Coronary artery (tissue), 2 donors: ENCODE measurements at regions not wholly inside any gene's neighbourhood (a gene's known extent, or its start where the extent isn't known, plus 50 kb on each side); places are given as distances from the start of the nearest gene placed in this dataset.
"Not testable (repeated sequence)": the region's sequence is repeated elsewhere in the genome, so short reads cannot be mapped to it uniquely, and the experiment has no call there.

Source experiments
- DNase-seq: peaks from one replicate; pipeline ENCODE4 v3.0.0-alpha.2; 2017; ENCODE audit warnings: low spot score
- H3K27ac ChIP-seq, 2 donors: fragments of 200-600 bp; sonication (generic); one replicate each; pipeline ENCODE4 v1.5.1; 2016 to 2019
- H3K4me3 ChIP-seq: fragments of 200-600 bp; sonication (generic); 2 replicates; pipeline ENCODE4 v1.5.1; 2016; ENCODE audit warnings: mild to moderate bottlenecking, moderate library complexity
- TF ChIP-seq, protein P1 (sequence below): fragments of 200-600 bp; sonication (generic); IDR thresholded peaks from one replicate; pipeline ENCODE4 v1.5.1; 2019; ENCODE audit warnings: antibody characterized with exemption

DNA sequence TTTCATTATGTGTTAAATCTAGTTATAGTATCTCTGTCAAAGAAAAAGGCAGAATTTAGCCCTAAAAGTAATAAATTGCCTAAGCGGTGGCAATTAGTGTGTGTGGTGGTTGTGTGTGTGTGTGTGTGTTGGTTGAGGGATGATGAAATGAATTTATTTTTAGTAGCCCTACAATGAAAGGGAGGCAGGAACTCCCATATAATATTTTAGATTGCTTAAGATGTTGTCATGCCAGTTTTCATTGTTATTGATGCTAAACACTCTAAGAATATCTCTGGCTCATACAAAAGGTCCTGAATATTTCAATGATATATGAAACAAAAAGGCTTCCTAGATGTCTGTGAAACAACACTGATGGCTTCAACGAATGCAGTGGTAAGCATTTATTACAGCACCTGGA is 140.6 kb upstream of the TBC1D5 start:
- H3K4me3 ChIP-seq, result no peak overlapping the region
- DNase-seq, result no peak
- no peak overlapping the region for H3K27ac ChIP-seq
- TF ChIP-seq, protein P1, sequence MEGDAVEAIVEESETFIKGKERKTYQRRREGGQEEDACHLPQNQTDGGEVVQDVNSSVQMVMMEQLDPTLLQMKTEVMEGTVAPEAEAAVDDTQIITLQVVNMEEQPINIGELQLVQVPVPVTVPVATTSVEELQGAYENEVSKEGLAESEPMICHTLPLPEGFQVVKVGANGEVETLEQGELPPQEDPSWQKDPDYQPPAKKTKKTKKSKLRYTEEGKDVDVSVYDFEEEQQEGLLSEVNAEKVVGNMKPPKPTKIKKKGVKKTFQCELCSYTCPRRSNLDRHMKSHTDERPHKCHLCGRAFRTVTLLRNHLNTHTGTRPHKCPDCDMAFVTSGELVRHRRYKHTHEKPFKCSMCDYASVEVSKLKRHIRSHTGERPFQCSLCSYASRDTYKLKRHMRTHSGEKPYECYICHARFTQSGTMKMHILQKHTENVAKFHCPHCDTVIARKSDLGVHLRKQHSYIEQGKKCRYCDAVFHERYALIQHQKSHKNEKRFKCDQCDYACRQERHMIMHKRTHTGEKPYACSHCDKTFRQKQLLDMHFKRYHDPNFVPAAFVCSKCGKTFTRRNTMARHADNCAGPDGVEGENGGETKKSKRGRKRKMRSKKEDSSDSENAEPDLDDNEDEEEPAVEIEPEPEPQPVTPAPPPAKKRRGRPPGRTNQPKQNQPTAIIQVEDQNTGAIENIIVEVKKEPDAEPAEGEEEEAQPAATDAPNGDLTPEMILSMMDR, result no peak

DNA sequence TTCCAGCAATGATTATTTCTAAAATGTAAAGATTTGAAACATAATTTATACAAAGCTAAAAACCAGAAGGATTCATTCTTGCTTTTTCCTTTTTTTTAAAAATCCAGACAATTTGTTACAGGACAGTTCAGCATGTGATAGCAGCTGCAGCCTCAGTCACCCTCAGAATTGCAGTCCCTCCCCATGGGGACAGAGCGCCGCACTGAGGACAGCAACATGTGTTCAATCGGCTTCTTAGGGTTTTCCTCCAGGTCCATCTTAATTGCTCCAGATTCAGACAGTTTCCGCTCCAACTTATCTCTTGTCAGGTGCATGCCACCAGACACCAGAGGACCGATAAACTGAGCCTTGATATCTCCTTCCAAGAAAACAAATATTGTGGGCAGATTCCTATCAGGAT is 134.9 kb upstream of the TBC1D5 start:
- TF ChIP-seq, protein P1, result no peak
- DNase-seq, result no peak
- no peak overlapping the region for H3K4me3 ChIP-seq
- H3K27ac ChIP-seq, result no peak overlapping the region

DNA sequence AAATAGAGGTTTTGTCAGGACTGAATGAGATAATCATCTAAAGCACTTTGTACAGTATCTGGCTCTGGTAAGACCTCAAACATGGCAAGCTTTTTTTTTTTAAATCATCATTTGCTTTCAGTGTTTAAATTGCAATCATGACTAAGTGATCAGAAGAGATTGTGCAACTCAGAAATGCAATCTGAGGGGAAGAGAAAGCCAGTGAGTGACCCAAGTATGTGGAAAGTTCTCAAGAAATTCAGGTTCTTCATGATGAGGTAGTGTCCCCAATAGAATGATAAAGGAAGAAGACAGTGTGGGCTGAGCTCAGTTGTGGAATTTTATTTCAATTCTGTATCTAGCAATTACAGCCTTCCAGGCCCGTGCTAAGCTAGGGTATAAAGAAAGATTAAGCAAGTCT is 132.2 kb upstream of the TBC1D5 start:
- no peak overlapping the region for H3K27ac ChIP-seq
- no peak for DNase-seq
- TF ChIP-seq, protein P1, result no peak
- H3K4me3 ChIP-seq, result no peak overlapping the region

DNA sequence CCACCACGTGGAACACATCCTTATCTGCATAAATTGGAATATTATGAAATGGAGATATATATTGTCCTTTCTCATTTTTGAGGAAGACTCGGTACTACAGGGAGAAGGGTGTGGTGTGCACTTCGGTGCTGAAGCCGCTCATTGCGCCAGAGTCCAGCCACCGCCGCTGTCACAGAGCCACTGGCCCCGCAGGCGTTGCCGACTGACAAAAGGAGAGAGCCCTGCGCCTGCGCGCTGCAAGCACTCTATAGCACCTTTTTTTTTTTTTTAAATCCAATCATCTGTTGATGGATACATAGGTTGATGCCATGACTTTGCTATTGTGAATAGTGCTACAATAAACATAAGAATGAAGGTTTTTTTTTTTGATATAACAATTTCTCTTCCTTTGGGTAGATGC is 130.0 kb upstream of the TBC1D5 start:
- TF ChIP-seq, protein P1, result no peak
- no peak overlapping the region for H3K27ac ChIP-seq
- no peak for DNase-seq
- no peak overlapping the region for H3K4me3 ChIP-seq

DNA sequence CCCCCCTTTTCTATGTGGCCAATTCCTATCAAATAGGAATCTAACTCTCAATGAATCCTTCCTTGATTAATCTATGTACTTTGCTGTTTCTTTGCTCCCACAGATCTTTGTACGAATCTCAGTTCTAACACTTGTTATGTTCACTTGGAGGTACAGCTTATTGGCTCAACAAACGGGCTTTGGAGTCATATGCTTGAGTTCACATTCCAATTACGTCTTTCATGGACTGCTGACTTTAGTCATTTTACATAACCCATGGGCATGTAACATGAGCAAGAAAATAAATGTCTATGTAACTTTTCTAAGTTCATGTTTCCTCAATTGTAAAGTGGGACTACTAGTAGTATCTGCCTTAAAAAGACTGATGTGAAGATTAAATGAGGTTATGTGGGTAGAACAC is 123.2 kb upstream of the TBC1D5 start:
- TF ChIP-seq, protein P1, result no peak
- no peak for DNase-seq
- no peak overlapping the region for H3K27ac ChIP-seq
- no peak overlapping the region for H3K4me3 ChIP-seq

DNA sequence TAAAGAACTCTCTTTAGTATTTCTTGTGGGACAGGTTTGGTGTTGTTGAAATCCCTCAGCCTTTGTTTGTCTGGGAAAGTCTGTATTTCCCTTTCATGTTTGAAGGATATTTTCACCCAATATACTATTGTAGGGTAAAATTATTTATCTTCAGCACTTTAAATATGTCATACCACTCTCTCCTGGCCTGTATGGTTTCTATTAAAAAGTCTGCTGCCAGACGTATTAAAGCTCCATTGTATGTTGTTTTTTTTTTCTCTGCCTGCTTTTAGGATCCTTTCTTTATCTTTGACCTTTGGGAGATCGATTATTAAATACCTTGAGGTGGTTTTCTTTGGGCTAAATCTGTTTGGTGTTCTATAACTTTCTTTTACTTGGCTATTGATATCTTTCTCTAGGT is 119.0 kb upstream of the TBC1D5 start:
- Histone ChIP-seq H3K27ac (no peak overlapping the region), H3K4me3 (no peak overlapping the region)
- TF ChIP-seq, protein P1, result no peak
- no peak for DNase-seq

DNA sequence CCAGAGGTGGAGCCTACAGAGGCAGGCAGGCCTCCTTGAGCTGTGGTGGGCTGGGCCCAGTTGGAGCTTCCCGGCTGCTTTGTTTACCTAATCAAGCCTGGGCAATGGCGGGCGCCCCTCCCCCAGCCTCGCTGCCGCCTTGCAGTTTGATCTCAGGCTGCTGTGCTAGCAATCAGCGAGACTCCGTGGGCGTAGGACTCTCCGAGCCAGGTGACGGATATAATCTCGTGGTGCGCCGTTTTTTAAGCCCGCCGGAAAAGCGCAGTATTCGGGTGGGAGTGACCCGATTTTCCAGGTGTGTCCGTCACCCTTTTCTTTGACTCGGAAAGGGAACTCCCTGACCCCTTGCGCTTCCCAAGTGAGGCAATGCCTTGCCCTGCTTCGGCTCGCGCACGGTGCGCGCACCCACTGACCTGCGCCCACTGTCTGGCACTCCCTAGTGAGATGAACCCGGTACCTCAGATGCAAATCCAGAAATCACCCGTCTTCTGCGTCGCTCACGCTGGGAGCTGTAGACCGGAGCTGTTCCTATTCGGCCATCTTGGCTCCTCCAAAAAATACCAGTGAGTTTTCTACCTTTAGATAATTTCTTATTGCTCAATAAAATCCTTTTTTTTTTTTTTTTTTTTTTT is 118.5 kb upstream of the TBC1D5 start:
- not testable (repeated sequence) for DNase-seq, H3K27ac ChIP-seq

DNA sequence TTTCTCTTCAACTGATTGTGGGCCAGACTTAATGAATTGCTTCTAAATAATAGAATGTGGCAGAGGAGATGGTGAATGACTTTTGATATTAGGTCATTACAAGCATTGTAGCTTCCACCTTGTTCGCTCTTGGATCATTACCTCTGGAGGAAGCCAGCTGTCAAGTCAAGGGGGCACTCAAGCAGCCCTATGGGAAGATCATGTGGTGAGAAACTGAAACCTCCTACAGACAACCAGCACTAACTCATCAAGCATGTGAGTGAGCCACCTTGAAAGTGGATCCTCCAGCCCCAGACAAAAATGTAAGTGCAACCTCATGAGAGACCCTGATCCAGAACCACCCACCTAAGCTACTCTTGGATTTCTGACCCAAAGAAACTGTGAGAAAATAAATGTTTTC is 109.8 kb upstream of the TBC1D5 start:
- no peak for DNase-seq
- H3K27ac ChIP-seq, result no peak overlapping the region
- TF ChIP-seq, protein P1, result no peak
- no peak overlapping the region for H3K4me3 ChIP-seq

More for the DNA sequence above, 118.5 kb upstream of the TBC1D5 start:
- not testable (repeated sequence) for H3K4me3 ChIP-seq
